ENCODE measurements at regions not wholly inside any gene's neighbourhood (a gene's known extent, or its start where the extent isn't known, plus 50 kb on each side); places are given as distances from the start of the nearest gene placed in this dataset.

DNA sequence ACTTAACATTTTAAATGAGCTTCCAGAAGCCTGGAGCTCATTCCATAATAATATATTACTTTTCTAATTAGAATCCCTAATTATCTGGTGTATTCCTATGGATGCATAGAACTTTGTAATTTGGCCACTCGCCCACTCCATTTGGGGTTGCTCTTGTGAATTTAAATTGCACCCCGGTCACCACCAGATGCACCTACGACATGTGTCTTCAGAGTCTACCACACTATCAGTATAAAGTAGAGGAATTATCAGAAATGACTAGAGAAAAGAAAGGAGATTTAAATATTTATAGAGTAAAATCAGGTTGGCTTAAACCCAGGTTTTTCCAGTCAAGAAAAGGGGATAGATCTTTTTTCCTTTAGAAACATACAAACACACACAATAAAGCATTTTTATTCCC lies 145.8 kb upstream of the DCN start:
- TF ChIP-seq, protein P1, sequence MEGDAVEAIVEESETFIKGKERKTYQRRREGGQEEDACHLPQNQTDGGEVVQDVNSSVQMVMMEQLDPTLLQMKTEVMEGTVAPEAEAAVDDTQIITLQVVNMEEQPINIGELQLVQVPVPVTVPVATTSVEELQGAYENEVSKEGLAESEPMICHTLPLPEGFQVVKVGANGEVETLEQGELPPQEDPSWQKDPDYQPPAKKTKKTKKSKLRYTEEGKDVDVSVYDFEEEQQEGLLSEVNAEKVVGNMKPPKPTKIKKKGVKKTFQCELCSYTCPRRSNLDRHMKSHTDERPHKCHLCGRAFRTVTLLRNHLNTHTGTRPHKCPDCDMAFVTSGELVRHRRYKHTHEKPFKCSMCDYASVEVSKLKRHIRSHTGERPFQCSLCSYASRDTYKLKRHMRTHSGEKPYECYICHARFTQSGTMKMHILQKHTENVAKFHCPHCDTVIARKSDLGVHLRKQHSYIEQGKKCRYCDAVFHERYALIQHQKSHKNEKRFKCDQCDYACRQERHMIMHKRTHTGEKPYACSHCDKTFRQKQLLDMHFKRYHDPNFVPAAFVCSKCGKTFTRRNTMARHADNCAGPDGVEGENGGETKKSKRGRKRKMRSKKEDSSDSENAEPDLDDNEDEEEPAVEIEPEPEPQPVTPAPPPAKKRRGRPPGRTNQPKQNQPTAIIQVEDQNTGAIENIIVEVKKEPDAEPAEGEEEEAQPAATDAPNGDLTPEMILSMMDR (IDR thresholded peaks at IDR 0.05): no peak
- TF ChIP-seq POLR2A (IDR thresholded peaks at IDR 0.05) (no peak), EP300 (IDR thresholded peaks at IDR 0.05) (no peak)
